Prostate gland (tissue), 2 donors: ENCODE measurements at regions not wholly inside any gene's neighbourhood (a gene's known extent, or its start where the extent isn't known, plus 50 kb on each side); places are given as distances from the start of the nearest gene placed in this dataset.

Experiments
- DNase-seq: peaks from one replicate; pipeline ENCODE4 v3.0.0-alpha.2; 2019; ENCODE audit warnings: low spot score
- H3K27ac ChIP-seq, 2 donors: fragments of 200-600 bp; sonication (generic); 2 replicates each; pipeline ENCODE4 v1.5.1; 2017 to 2019
- H3K27me3 ChIP-seq: fragments of 200-600 bp; sonication (generic); replicated peaks from 2 replicates; pipeline ENCODE4 v1.5.1; 2019; ENCODE audit not compliant: insufficient read depth
- H3K36me3 ChIP-seq, 2 donors: fragments of 200-600 bp; sonication (generic); 1 replicate in 1 of 2; 2 replicates in 1 of 2; pipeline versions ENCODE4 v1.5.1 to v1.8.1; 2017 to 2019
- H3K4me1 ChIP-seq: fragments of 200-600 bp; sonication (generic); replicated peaks from 2 replicates; pipeline ENCODE4 v1.5.1; 2019
- H3K4me3 ChIP-seq, 2 donors: fragments of 200-600 bp; sonication (generic); 2 replicates each; pipeline ENCODE4 v1.5.1; 2017 to 2019
- H3K9me3 ChIP-seq: fragments of 200-600 bp; sonication (generic); 2 replicates; pipeline ENCODE4 v1.5.1; 2017
- CTCF ChIP-seq, 4 experiments: fragments of 200-600 bp in 2 of 4; fragments of 450-650 bp in 2 of 4; sonication (generic) in 2 of 4; IDR thresholded peaks; 1 replicate in 3 of 4; 2 replicates in 1 of 4; pipeline ENCODE4 v1.5.1; 2016 to 2019; ENCODE audit warnings: antibody characterized with exemption in 4 of 4, mild to moderate bottlenecking in 2 of 4, moderate library complexity in 2 of 4
- POLR2A ChIP-seq: fragments of 450-650 bp; IDR thresholded peaks from one replicate; pipeline ENCODE4 v1.6.1; 2016; ENCODE audit warnings: antibody characterized with exemption, mild to moderate bottlenecking
- POLR2AphosphoS5 ChIP-seq: sonication (generic); formaldehyde crosslinking; IDR thresholded peaks from one replicate; pipeline ENCODE4 v1.6.1; 2017; ENCODE audit warnings: antibody characterized with exemption
- WGBS: methylation state at CpG from one replicate; pipeline ENCODE4 v1.1.5; 2018; 5-methylcytosine and 5-hydroxymethylcytosine counted together
- intact Hi-C: fragments of 100-400 bp; cut with DNase I; formaldehyde crosslinking; loops from one replicate; pipeline ENCODE4 v1.14.2; 2022

GRCh38 chr5:125295405-125295872 is 549.0 kb upstream of the ZNF608 start:
- WGBS = 58% methylated on average over 4 of the region's 4 CpGs
- H3K4me1 ChIP-seq = no peaks in the 10 kb centered on the region
- no peak overlapping the region for H3K4me3 ChIP-seq
- no peaks in the 10 kb centered on the region for H3K9me3 ChIP-seq
- TF ChIP-seq CTCF (IDR thresholded peaks at IDR 0.05) = no peak
- TF ChIP-seq POLR2AphosphoS5 = no peak
- no peak for TF ChIP-seq POLR2A
- intact Hi-C loops = no loop called here
- no peaks in the 10 kb centered on the region for H3K27me3 ChIP-seq
- H3K36me3 ChIP-seq = no peaks in the 10 kb centered on the region
- no peak overlapping the region for H3K27ac ChIP-seq
- no peak for DNase-seq

DNA sequence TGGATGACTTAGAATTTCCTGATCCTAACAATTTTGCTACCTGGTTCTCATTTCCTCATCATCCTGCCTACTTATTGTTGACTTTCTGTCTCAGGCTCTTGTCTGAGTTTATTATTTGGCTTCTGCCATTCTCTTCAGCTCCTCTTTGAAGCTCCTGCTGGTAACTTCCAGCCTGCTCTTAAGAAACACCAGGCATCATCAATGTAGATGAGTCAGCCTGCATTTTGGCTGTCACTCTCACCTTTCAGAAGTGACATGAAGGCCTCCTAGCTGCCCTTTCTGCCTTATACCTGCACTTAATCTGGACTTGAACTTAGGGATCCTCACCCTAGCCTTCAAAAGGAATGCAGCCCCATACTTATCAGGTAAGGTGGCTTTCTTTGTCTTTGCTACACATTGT is 551.8 kb upstream of the ZNF608 start:
- Histone ChIP-seq H3K36me3 (no peaks in the 10 kb centered on the region), H3K9me3 (no peaks in the 10 kb centered on the region), H3K4me3 (no peak overlapping the region), H3K27ac (no peak overlapping the region), H3K4me1 (no peaks in the 10 kb centered on the region), H3K27me3 (no peaks in the 10 kb centered on the region)
- intact Hi-C loops = no loop called here
- DNase-seq = no peak
- TF ChIP-seq POLR2AphosphoS5 = no peak
- TF ChIP-seq CTCF (IDR thresholded peaks at IDR 0.05) = no peak
- no peak for TF ChIP-seq POLR2A

- H3K36me3 ChIP-seq = no peaks in the 10 kb centered on the region
- intact Hi-C loops = no loop called here
- H3K4me1 ChIP-seq = no peaks in the 10 kb centered on the region
- H3K27me3 ChIP-seq = no peaks in the 10 kb centered on the region
- DNase-seq = no peak
- 87% methylated on average over 1 of the region's 1 CpG for WGBS
- no peak for TF ChIP-seq POLR2A
- no peak overlapping the region for H3K27ac ChIP-seq
- no peaks in the 10 kb centered on the region for H3K9me3 ChIP-seq
- H3K4me3 ChIP-seq = no peak overlapping the region
Measured at GRCh38 chr5:125298746-125299379, 552.4 kb upstream of the ZNF608 start.

GRCh38 chr5:125301711-125302110 is 555.3 kb upstream of the ZNF608 start:
- TF ChIP-seq POLR2A = no peak
- TF ChIP-seq CTCF (IDR thresholded peaks at IDR 0.05) = no peak
- no peak for TF ChIP-seq POLR2AphosphoS5
- Histone ChIP-seq H3K36me3 (no peaks in the 10 kb centered on the region), H3K27ac (no peak overlapping the region), H3K27me3 (no peaks in the 10 kb centered on the region), H3K4me1 (no peaks in the 10 kb centered on the region), H3K9me3 (no peaks in the 10 kb centered on the region), H3K4me3 (no peak overlapping the region)
- DNase-seq = no peak
- 37% methylated on average over 3 of the region's 3 CpGs for WGBS
- intact Hi-C loops = no loop called here

DNA sequence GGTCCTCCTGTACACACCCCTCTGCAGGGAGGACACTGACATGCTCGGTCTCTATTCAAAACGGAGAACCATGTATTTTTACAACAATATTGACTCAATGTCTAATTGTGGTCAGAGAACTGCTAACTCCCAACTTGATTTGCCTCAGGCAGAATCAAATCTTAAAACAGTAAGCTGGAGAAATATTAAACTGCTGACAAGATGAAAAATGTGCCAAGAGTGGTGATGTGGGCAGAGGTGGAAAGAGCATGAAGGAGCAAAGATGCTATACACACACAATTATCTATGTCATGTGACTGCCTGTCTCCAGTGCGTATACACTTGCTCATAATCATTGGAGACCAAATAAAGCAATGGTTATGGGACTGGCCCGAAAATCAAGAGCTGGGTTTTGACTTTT is 556.1 kb upstream of the ZNF608 start:
- H3K27me3 ChIP-seq = no peaks in the 10 kb centered on the region
- 79% methylated on average over 4 of the region's 4 CpGs for WGBS
- H3K27ac ChIP-seq = no peak overlapping the region
- no peaks in the 10 kb centered on the region for H3K36me3 ChIP-seq
- intact Hi-C loops = no loop called here
- no peaks in the 10 kb centered on the region for H3K9me3 ChIP-seq
- no peaks in the 10 kb centered on the region for H3K4me1 ChIP-seq
- H3K4me3 ChIP-seq = no peak overlapping the region
- TF ChIP-seq CTCF (IDR thresholded peaks at IDR 0.05) = no peak
- no peak for TF ChIP-seq POLR2AphosphoS5
- TF ChIP-seq POLR2A = no peak
- DNase-seq = no peak
